ENCODE measurements at regions not wholly inside any gene's neighbourhood (a gene's known extent, or its start where the extent isn't known, plus 50 kb on each side); places are given as distances from the start of the nearest gene placed in this dataset.

DNA sequence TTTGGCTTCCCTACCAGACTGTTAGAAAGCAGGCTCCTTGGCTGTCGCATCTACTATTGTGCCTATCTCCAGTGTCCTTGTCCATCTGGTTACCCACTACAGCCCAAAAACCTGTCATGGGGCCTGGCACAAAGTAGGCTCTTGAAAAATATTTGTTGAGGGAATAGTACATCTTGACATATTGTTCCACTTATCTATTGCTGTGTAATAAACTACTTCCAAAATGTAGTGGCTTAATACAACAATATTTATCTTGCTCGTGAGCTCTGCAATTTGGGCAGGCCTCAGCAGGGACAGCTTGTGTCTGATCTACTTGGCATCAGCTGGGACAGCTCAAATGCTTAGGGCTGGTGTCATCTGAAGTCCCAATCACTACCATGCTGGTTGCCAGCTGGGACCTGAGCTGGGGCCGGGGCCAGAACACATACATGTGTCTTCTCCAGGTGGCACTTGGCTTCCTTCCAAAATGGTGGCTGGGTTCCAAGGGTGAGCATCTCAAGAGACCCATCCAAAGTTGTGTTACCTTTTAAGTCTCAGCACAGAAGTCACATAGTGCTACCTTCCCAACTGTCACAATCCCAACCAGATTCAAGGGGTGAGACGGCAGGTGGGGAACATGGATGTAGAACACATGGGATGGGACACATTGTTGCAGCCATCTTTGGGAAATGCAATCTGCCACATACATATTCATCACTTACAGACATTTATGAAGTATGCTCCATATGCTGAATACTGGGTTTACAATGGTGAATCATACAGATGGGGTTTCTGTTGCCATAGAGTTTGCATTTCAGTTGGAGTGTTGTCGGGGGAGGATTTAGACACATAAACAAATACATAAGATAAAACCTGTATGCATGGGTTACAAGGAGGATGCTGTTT lies 134.2 kb downstream of the FOXI3 start:
- TF ChIP-seq TAF1 (IDR thresholded peaks at IDR 0.05; ENCODE audit: low read depth) (no peak), EZH2 (IDR thresholded peaks at IDR 0.05; ENCODE audit: borderline replicate concordance, insufficient read depth, low read length, poor library complexity, severe bottlenecking) (no peak), POLR2AphosphoS5 (IDR thresholded peaks at IDR 0.05) (no peak), CTCF (IDR thresholded peaks at IDR 0.05; ENCODE audit: poor library complexity, severe bottlenecking) (no peak), EP300 (conservative IDR thresholded peaks at IDR 0.05; ENCODE audit: poor library complexity, severe bottlenecking) (no peak), RAD21 (conservative IDR thresholded peaks at IDR 0.05) (no peak)
